ENCODE measurements at regions not wholly inside any gene's neighbourhood (a gene's known extent, or its start where the extent isn't known, plus 50 kb on each side); places are given as distances from the start of the nearest gene placed in this dataset.

- TF ChIP-seq PRDM10 (tag by site-specific recombination; IDR thresholded peaks at IDR 0.05), result peak; percentile 77
- TF ChIP-seq ZNF777 (tag by site-specific recombination; IDR thresholded peaks at IDR 0.05; ENCODE audit: borderline replicate concordance), result no peak
- 0 out of 2 replicates have a peak, but pooled peaks have one; percentile 10 for TF ChIP-seq EGR2 (tag by site-specific recombination; IDR thresholded peaks at IDR 0.05; ENCODE audit: low read depth)
- TF ChIP-seq ZNF280D (tag by site-specific recombination; IDR thresholded peaks at IDR 0.05), result no peak
- no peak for TF ChIP-seq ZNF341 (tag by site-specific recombination; IDR thresholded peaks at IDR 0.05; ENCODE audit: low read depth)
- no peak for TF ChIP-seq ZNF830 (tag by site-specific recombination; IDR thresholded peaks at IDR 0.05; ENCODE audit: low read depth)
- TF ChIP-seq ZNF324 (tag by site-specific recombination; IDR thresholded peaks at IDR 0.05), result no peak
Observed at GRCh38 chr9:85212209-85212608, 529.5 kb downstream of the AGTPBP1 start (continued).

- Histone ChIP-seq H3K4me1 (ENCODE audit: control insufficient read depth, insufficient read depth, low read length) (peaks cover 4% of the 10 kb centered on the region; the same call in 1 of the 2 replicates), H3K4me3 (ENCODE audit: low read depth, low read length) (no peak overlapping the region), H3K9me3 (ENCODE audit: control insufficient read depth, insufficient read depth, low read depth, low read length) (no peaks in the 10 kb centered on the region), H3K36me3 (ENCODE audit: control insufficient read depth in 2 of 2, insufficient read depth in 1 of 2, low read length in 2 of 2) (no peaks in the 10 kb centered on the region), H3K27ac (ENCODE audit: extremely low read depth, low read depth, low read length) (no peak overlapping the region)
- CTCF ChIA-PET, result no interaction called here
- POLR2A ChIA-PET, result no interaction called here
- TF ChIP-seq ZNF488 (tag by site-specific recombination; IDR thresholded peaks at IDR 0.05), result no peak
- TF ChIP-seq ZSCAN23 (tag by site-specific recombination; IDR thresholded peaks at IDR 0.05), result no peak
- TF ChIP-seq ZNF2 (tag by site-specific recombination; IDR thresholded peaks at IDR 0.05), result no peak
- TF ChIP-seq, protein P1, sequence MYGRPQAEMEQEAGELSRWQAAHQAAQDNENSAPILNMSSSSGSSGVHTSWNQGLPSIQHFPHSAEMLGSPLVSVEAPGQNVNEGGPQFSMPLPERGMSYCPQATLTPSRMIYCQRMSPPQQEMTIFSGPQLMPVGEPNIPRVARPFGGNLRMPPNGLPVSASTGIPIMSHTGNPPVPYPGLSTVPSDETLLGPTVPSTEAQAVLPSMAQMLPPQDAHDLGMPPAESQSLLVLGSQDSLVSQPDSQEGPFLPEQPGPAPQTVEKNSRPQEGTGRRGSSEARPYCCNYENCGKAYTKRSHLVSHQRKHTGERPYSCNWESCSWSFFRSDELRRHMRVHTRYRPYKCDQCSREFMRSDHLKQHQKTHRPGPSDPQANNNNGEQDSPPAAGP (tag by site-specific recombination; IDR thresholded peaks at IDR 0.05), result no peak
- TF ChIP-seq ZNF560 (tag by site-specific recombination; IDR thresholded peaks at IDR 0.05; ENCODE audit: borderline replicate concordance), result no peak
- no peak for TF ChIP-seq ZBTB8A (tag by site-specific recombination; IDR thresholded peaks at IDR 0.05)
- no peak for TF ChIP-seq ZNF518A (tag by site-specific recombination; conservative IDR thresholded peaks at IDR 0.05; ENCODE audit: low read depth)
- no peak for TF ChIP-seq ZIC2 (tag by site-specific recombination; IDR thresholded peaks at IDR 0.05)
- no peak for TF ChIP-seq ZSCAN18 (tag by site-specific recombination; IDR thresholded peaks at IDR 0.05)
- TF ChIP-seq ZNF473 (tag by site-specific recombination; IDR thresholded peaks at IDR 0.05), result no peak
- TF ChIP-seq SP7 (tag by site-specific recombination; IDR thresholded peaks at IDR 0.05), result no peak
- TF ChIP-seq ZBTB21 (tag by site-specific recombination; IDR thresholded peaks at IDR 0.05), result no peak
- TF ChIP-seq, protein P2, sequence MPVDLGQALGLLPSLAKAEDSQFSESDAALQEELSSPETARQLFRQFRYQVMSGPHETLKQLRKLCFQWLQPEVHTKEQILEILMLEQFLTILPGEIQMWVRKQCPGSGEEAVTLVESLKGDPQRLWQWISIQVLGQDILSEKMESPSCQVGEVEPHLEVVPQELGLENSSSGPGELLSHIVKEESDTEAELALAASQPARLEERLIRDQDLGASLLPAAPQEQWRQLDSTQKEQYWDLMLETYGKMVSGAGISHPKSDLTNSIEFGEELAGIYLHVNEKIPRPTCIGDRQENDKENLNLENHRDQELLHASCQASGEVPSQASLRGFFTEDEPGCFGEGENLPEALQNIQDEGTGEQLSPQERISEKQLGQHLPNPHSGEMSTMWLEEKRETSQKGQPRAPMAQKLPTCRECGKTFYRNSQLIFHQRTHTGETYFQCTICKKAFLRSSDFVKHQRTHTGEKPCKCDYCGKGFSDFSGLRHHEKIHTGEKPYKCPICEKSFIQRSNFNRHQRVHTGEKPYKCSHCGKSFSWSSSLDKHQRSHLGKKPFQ (tag by site-specific recombination; IDR thresholded peaks at IDR 0.05), result no peak
Observed at GRCh38 chr9:85208666-85209065, 533.1 kb downstream of the AGTPBP1 start.
